ENCODE measurements at regions not wholly inside any gene's neighbourhood (a gene's known extent, or its start where the extent isn't known, plus 50 kb on each side); places are given as distances from the start of the nearest gene placed in this dataset.

DNA sequence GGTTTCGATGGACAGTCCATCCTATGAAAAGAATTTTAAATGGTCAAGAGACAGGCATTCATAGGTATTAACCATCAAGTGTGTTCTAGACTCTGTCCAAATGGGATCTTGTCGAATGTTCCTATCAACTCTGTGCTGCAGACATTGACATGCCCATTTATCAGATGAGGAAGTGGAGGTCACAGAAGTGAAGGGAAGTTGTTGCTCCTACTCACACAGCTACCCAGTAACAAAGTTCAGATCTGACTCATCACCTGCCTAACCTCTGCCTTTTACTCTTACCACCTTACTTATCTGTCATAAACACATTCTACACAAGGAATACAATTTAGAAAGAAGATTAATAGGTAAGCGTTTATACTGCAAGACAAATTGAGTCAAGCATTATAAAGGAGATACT lies 426.2 kb upstream of the BRINP1 start:
- Histone ChIP-seq H3K4me3 (replicated peaks in 1 of 2; ENCODE audit: low read depth in 1 of 2, low read length in 2 of 2) (no peak overlapping the region), H3K9me2 (ENCODE audit: insufficient read depth) (no peaks in the 10 kb centered on the region), H3K36me3 (ENCODE audit: control insufficient read depth in 1 of 2, insufficient read depth in 2 of 2, low read length in 2 of 2) (no peaks in the 10 kb centered on the region), H3K9ac (ENCODE audit: low read length) (no peak overlapping the region), H4K20me1 (ENCODE audit: insufficient read depth) (no peaks in the 10 kb centered on the region), H3K4me2 (ENCODE audit: low read length) (no peak overlapping the region), H3K27me3 (ENCODE audit: insufficient read depth, low read length) (0 out of 2 replicates have a peak, but pooled peaks cover 6% of the 10 kb centered on the region), H3K9me3 (ENCODE audit: control insufficient read depth in 1 of 2, insufficient read depth in 1 of 2, low read depth in 1 of 2, low read length in 2 of 2) (no peaks in the 10 kb centered on the region), H3K27ac (ENCODE audit: low read depth, low read length) (no peak overlapping the region), H3K79me2 (ENCODE audit: insufficient read depth, low read length) (no peaks in the 10 kb centered on the region), H3K4me1 (ENCODE audit: control insufficient read depth in 1 of 2, insufficient read depth in 2 of 2, low read length in 2 of 2) (no peaks in the 10 kb centered on the region), H2AFZ (ENCODE audit: low read depth, low read length, poor library complexity, severe bottlenecking) (no peak overlapping the region)
- POLR2A ChIA-PET: no interaction called here
- CTCF ChIA-PET: no interaction called here
- no peak for DNase-seq (ENCODE audit: low read depth, low spot score)
- RAD21 ChIA-PET (ENCODE audit: low non-redundant PET in 1 of 2, low total read pairs in 2 of 2, uncharacterized antibody in 2 of 2, unreplicated experiment in 2 of 2): no interaction called here
- no TSS peak for BruUV-seq (replicated peaks)
- TF ChIP-seq SP1 (IDR thresholded peaks at IDR 0.05; ENCODE audit: low read depth): no peak
- TF ChIP-seq EZH2 (IDR thresholded peaks at IDR 0.05): no peak
- TF ChIP-seq TCF7L2 (IDR thresholded peaks at IDR 0.05; ENCODE audit: borderline replicate concordance, extremely low read depth, insufficient read depth, insufficient read length): no peak
- no peak for TF ChIP-seq JUND (IDR thresholded peaks at IDR 0.05)
- no peak for TF ChIP-seq POLR2AphosphoS5 (IDR thresholded peaks at IDR 0.05; ENCODE audit: low read depth, low read length)
- no peak for TF ChIP-seq SRF (IDR thresholded peaks at IDR 0.05; ENCODE audit: low read depth)
- TF ChIP-seq RAD21 (IDR thresholded peaks at IDR 0.05; ENCODE audit: low read depth): no peak
- TF ChIP-seq, protein P1, sequence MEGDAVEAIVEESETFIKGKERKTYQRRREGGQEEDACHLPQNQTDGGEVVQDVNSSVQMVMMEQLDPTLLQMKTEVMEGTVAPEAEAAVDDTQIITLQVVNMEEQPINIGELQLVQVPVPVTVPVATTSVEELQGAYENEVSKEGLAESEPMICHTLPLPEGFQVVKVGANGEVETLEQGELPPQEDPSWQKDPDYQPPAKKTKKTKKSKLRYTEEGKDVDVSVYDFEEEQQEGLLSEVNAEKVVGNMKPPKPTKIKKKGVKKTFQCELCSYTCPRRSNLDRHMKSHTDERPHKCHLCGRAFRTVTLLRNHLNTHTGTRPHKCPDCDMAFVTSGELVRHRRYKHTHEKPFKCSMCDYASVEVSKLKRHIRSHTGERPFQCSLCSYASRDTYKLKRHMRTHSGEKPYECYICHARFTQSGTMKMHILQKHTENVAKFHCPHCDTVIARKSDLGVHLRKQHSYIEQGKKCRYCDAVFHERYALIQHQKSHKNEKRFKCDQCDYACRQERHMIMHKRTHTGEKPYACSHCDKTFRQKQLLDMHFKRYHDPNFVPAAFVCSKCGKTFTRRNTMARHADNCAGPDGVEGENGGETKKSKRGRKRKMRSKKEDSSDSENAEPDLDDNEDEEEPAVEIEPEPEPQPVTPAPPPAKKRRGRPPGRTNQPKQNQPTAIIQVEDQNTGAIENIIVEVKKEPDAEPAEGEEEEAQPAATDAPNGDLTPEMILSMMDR (IDR thresholded peaks at IDR 0.05 in 2 of 3, conservative IDR thresholded peaks at IDR 0.05 in 1 of 3; ENCODE audit: borderline replicate concordance in 1 of 3, insufficient read depth in 1 of 3, low read depth in 2 of 3, low read length in 2 of 3): no peak
- no peak for TF ChIP-seq YY1 (IDR thresholded peaks at IDR 0.05; ENCODE audit: extremely low read depth, insufficient replicate concordance, low read depth, low read length)
- no peak for TF ChIP-seq EGR1 (IDR thresholded peaks at IDR 0.05; ENCODE audit: low read depth)
- no peak for TF ChIP-seq ZFX (IDR thresholded peaks at IDR 0.05)
- ATAC-seq: no peak
- intact Hi-C loops (cut with micrococcal nuclease): no loop called here

Measured in HCT116 (cell line).